ENCODE measurements at regions not wholly inside any gene's neighbourhood (a gene's known extent, or its start where the extent isn't known, plus 50 kb on each side); places are given as distances from the start of the nearest gene placed in this dataset.

DNA sequence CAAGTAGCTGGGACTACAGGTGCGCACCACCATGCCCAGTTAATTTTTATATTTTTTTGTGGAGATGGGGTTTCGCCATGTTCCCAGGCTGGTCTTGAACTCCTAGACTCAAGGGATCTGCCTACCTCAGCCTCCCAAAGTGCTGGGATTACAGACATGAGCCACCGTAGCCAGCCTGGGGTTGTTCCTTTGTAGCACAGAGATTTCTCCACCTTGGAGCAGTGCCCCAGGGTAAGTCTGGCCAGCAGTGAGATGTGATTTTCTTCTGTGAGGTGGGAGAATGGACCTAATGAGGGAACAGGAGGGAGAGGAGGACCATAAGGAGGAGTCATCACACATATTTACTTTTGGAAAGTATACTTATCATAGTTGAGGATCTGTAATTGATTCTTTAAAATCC lies 61.1 kb upstream of the GADD45A start:
- ATAC-seq (no peak), DNase-seq (no peak)
- Mint-ChIP-seq H3K4me3 (no peak overlapping the region), H3K4me1 (no peaks in the 10 kb centered on the region), H3K27ac (no peak overlapping the region), H3K9me3 (peaks cover 0 to 10% (median 0%) of the 10 kb centered on the region in 9 donors), H3K36me3 (no peaks in the 10 kb centered on the region), H3K27me3 (peaks cover 0 to 17% (median 7%) of the 10 kb centered on the region in 5 donors)
- POLR2A ChIA-PET: no interaction called here

DNA sequence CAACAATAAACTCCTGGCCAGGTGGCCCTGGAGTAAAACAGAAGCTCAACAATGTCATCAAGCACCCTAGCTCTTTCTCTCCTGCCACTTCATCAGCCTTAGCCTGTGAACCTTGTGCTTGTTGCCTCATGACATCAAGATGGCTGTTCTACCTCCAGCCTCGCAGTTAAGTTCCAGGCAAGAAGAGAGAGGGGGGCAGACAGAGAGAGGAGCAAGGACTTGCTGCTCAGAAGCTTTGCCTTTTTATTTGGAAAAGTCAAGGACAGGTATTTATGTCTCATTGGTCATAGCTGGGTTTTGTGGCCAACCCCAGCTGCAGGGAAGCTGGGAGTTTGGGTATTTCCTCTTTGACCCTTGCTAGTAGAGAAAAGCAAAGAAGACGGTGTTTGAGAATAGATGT lies 60.3 kb upstream of the GADD45A start:
- H3K36me3 Mint-ChIP-seq: no peaks in the 10 kb centered on the region
- POLR2A ChIA-PET: no interaction called here
- no peak overlapping the region for H3K27ac Mint-ChIP-seq
- ATAC-seq: no peak
- H3K4me1 Mint-ChIP-seq: no peaks in the 10 kb centered on the region
- H3K9me3 Mint-ChIP-seq: peaks cover 0 to 10% (median 0%) of the 10 kb centered on the region in 9 donors
- H3K27me3 Mint-ChIP-seq: peaks cover 0 to 15% (median 4%) of the 10 kb centered on the region in 5 donors
- no peak for DNase-seq
- no peak overlapping the region for H3K4me3 Mint-ChIP-seq

DNA sequence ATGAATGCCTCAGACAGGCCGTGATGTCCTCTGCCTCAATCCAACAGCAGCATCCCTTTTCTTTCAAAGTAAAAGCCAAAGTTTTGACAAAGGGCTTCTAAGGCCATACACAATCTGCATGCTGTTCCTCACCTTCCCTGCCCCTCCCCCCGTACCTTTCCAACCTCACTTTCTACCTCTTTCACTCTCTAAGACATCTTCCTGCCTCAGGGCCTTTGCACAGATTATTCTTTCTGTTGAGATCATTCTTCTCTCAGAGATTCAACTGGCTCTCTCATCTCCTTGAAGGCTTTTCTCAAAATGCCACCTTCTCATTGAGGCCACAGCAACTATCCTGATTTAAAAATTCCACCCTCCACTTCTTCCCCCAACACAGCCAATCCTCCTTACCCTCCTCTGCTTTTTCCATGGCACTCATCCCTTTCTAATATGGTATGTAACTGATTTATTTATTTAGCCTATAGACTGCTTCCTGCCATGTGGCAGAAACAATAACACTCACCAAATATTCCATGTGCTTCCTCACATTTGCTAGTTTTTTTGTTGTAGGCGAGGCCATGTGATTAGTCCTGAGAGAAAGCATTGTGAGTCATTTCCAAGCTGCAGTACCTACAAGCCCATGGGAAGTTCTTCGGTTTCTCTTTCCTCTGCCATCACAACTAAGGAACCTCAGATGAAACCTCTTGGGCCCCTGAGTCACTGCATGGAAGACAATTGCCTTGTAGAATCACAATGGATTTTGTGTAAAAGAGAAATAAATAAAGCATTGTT lies 58.7 kb upstream of the GADD45A start:
- POLR2A ChIA-PET: no interaction called here
- Mint-ChIP-seq H3K36me3 (no peaks in the 10 kb centered on the region), H3K4me1 (no peaks in the 10 kb centered on the region), H3K9me3 (peaks cover 0 to 10% (median 0%) of the 10 kb centered on the region in 9 donors), H3K27me3 (peaks cover 0 to 24% (median 7%) of the 10 kb centered on the region in 5 donors), H3K27ac (no peak overlapping the region), H3K4me3 (no peak overlapping the region)
- no peak for DNase-seq
- no peak for ATAC-seq

DNA sequence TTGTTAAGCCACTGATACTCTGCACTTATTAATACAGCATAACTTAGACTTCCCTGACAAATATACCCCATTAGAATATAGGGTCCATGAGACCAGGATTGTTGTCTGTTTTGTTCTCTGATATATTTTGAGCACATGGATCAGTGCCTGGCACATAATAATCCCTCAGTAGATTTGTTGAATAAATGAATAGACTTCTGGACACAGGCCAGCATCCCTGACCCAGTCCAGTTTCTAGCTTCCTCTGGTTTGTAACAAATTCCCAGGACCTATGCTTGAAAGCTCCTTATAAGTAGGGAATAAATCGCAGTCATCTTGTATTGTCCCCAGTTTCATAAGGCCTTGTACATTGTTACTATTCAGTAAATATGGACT lies 58.2 kb upstream of the GADD45A start:
- H3K36me3 Mint-ChIP-seq: no peaks in the 10 kb centered on the region
- no peak overlapping the region for H3K27ac Mint-ChIP-seq
- H3K9me3 Mint-ChIP-seq: peaks cover 0 to 10% (median 0%) of the 10 kb centered on the region in 9 donors
- POLR2A ChIA-PET: no interaction called here
- DNase-seq (no peak), ATAC-seq (no peak)
- H3K27me3 Mint-ChIP-seq: peaks cover 0 to 24% (median 12%) of the 10 kb centered on the region in 5 donors
- H3K4me1 Mint-ChIP-seq: no peaks in the 10 kb centered on the region
- H3K4me3 Mint-ChIP-seq: no peak overlapping the region

DNA sequence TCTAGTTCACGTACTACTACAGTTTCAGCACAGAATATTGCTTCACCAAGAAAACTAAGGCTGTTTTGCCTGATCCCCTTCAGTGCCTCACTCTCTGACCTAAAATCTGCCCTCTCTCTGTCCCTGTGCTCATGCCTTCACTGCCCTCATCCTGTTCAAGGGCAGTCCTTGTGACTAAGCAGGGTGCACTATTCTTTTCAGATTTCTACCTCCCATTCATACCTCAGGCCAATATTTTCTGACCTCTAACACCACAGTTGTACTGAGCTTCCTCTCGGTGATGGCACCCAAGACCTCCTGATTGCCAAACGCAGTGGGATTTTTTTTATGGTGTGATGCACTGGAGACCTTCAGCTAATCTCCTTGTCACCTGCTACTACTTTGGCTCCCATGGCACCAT lies 57.7 kb upstream of the GADD45A start:
- no peak overlapping the region for H3K4me3 Mint-ChIP-seq
- POLR2A ChIA-PET: no interaction called here
- no peaks in the 10 kb centered on the region for H3K4me1 Mint-ChIP-seq
- no peaks in the 10 kb centered on the region for H3K36me3 Mint-ChIP-seq
- H3K27me3 Mint-ChIP-seq: peaks cover 0 to 24% (median 12%) of the 10 kb centered on the region in 5 donors
- H3K9me3 Mint-ChIP-seq: peaks cover 0 to 10% (median 0%) of the 10 kb centered on the region in 9 donors
- DNase-seq (no peak), ATAC-seq (no peak)
- H3K27ac Mint-ChIP-seq: no peak overlapping the region

DNA sequence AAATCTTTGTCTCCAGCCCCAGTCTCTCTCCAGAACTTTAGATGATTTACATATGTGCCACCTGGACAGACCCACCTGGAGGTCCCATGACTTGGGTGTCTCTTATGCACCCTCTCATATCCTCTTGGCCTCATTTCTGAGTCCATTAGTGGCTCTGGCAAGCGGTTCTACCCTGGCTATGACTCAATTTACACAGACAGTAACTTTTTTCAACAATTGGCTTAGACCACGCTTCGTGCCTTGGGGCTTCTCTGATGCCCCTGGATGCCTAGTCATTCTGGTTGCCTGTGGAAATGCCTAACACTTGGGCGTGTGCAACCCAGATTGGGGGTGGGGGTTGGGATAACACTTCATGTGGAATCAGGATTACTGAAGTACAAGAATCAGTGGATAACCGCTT lies 57.1 kb upstream of the GADD45A start:
- ATAC-seq: no peak
- POLR2A ChIA-PET: no interaction called here
- no peak overlapping the region for H3K27ac Mint-ChIP-seq
- no peaks in the 10 kb centered on the region for H3K4me1 Mint-ChIP-seq
- H3K36me3 Mint-ChIP-seq: no peaks in the 10 kb centered on the region
- H3K4me3 Mint-ChIP-seq: no peak overlapping the region
- no peak for DNase-seq
- peaks cover 2 to 24% (median 12%) of the 10 kb centered on the region in 5 donors for H3K27me3 Mint-ChIP-seq
- H3K9me3 Mint-ChIP-seq: peaks cover 0 to 10% (median 0%) of the 10 kb centered on the region in 9 donors

DNA sequence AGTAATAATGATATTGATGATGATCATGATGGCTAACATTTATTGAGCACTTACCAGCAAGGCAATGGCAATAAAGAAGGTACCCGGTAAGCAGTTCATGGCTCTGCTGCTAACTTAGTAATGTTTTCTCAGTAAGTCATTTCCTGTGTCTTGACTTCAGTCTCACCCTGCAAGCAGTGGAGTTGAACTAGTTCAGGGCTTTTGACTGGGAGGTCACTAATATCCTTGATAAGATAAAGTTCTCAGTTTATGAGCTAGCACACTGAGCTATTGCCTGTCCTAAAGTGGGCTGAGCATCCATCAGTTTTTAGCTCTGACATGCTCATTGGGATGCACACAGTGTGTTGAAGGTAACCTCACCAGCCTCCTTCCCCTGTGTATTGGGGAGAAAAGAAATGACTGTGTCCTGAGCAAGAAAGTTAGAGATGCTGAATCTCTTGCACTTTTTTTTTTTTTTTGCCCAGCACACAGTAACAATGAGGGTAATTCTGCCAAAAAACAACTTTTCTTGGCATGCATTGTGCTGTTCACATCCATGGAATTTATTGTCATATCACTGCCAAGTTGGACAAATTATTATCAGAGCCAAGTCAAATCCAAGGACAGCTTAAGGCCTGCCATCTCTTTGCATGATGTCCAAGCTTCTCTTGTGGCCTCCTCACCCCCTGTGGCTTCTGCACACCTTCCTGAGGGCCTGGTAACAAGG lies 55.5 kb upstream of the GADD45A start:
- no peak overlapping the region for H3K27ac Mint-ChIP-seq
- ATAC-seq: no peak
- H3K36me3 Mint-ChIP-seq: no peaks in the 10 kb centered on the region
- no peak overlapping the region for H3K4me3 Mint-ChIP-seq
- no peak for DNase-seq
- H3K4me1 Mint-ChIP-seq: peaks cover 0 to 1% (median under 1%) of the 10 kb centered on the region in 4 donors
- peaks cover 0 to 10% (median 0%) of the 10 kb centered on the region in 9 donors for H3K9me3 Mint-ChIP-seq
- H3K27me3 Mint-ChIP-seq: peaks cover 4 to 24% (median 10%) of the 10 kb centered on the region in 5 donors
- POLR2A ChIA-PET: no interaction called here

DNA sequence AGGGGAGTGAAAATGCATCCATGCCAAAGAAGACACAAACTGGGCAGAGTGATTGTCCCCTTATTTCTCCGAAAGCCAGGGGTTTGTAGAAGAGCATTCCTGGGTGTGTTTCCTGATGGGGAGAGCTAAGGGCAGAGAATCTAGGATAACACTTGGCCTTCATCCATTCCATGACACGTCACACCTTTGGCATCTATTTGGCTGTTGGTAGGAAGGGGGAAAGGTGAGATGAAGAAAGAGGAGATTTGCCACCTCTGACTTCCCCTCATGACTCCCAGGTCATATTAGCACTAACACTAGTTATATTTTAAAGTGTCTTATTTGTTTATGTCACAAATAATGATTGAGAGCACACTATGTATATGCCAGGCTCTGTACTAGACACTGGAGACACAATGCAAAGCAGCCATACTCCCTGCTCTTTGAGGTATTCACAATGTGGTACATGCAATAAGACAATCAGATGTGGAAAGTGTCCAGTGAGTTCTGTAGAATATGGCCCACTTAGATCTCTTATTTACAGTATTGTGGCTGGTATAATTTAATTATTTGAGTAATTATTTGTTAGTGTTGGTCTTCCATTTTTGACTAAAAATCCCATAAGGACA lies 54.5 kb upstream of the GADD45A start:
- DNase-seq (no peak), ATAC-seq (no peak)
- POLR2A ChIA-PET: no interaction called here
- Mint-ChIP-seq H3K27me3 (peaks cover 4 to 26% (median 10%) of the 10 kb centered on the region in 5 donors), H3K9me3 (peaks cover 0 to 10% (median 0%) of the 10 kb centered on the region in 9 donors), H3K36me3 (no peaks in the 10 kb centered on the region), H3K4me1 (peaks cover 3 to 12% (median 10%) of the 10 kb centered on the region in 4 donors), H3K27ac (no peak overlapping the region), H3K4me3 (no peak overlapping the region)

DNA sequence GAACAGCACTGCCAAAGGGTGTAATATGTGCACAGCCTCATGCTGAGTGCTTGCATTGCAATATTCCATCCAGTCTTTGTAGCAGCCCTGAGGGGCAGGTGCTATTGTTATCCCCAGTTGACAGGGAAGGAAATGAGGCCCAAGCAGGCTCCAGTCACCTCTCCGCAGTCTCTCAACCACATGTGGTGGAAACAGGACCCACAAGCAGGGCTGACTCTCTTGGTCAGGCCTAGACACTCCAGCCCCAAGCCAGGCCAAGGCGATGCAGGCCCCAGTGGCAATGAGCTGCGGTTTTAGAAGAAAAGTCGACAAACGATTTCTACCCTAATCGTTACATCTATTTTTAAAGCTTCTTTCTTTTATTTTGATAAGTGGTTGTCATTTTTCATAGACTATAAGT lies 52.6 kb upstream of the GADD45A start:
- H3K4me1 Mint-ChIP-seq: peaks cover 6 to 18% (median 15%) of the 10 kb centered on the region in 4 donors
- H3K4me3 Mint-ChIP-seq: no peak overlapping the region
- H3K9me3 Mint-ChIP-seq: no peaks in the 10 kb centered on the region
- peaks cover 4 to 32% (median 10%) of the 10 kb centered on the region in 5 donors for H3K27me3 Mint-ChIP-seq
- ATAC-seq (no peak), DNase-seq (no peak)
- POLR2A ChIA-PET: no interaction called here
- no peak overlapping the region for H3K27ac Mint-ChIP-seq
- no peaks in the 10 kb centered on the region for H3K36me3 Mint-ChIP-seq

DNA sequence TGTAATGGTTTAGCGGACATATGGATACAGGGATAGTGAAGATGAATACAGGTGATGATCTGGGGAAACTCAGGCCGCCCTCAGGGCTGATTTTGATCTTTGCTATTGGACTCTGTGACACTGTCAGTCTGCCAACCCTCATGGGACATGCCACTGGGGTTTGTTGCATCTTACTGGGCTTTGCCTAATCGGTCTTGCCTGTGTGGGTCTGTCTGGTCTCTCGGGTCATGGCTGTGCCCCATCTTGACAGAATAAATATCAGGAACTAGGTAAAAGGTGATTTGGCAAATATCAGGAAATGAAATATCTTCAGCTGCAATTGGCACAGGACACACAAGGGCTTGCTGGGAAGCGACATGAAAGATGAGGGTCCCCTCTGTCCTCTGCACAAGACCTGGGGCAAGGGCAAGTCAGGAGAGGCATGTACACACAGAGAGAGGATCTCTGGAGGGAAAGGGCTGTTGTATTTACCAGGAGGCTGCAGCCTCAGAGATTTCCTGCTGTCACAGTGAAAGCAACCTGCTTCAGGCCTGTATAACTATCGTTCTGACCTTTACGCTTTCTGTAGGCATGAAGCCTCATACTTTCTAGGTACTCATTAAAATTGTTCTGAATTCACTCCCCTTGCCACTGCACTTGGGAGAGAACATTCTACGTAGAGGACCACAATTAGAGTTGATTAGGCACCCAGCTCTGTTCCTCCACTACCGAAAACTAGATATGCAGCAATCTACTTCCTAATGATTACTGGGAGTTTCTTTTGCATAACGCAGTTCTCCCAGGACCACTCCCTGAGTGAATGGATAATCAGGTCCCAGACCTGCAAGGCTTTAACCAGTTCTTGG lies 52.0 kb upstream of the GADD45A start:
- DNase-seq: no peak
- H3K36me3 Mint-ChIP-seq: no peaks in the 10 kb centered on the region
- POLR2A ChIA-PET: no interaction called here
- peaks cover 6 to 18% (median 15%) of the 10 kb centered on the region in 4 donors for H3K4me1 Mint-ChIP-seq
- no peak for ATAC-seq
- no peak overlapping the region for H3K27ac Mint-ChIP-seq
- H3K27me3 Mint-ChIP-seq: peaks cover 4 to 32% (median 10%) of the 10 kb centered on the region in 5 donors
- H3K9me3 Mint-ChIP-seq: no peaks in the 10 kb centered on the region
- peak overlapping the region in 1 of 10 donors; percentile 29 for H3K4me3 Mint-ChIP-seq

DNA sequence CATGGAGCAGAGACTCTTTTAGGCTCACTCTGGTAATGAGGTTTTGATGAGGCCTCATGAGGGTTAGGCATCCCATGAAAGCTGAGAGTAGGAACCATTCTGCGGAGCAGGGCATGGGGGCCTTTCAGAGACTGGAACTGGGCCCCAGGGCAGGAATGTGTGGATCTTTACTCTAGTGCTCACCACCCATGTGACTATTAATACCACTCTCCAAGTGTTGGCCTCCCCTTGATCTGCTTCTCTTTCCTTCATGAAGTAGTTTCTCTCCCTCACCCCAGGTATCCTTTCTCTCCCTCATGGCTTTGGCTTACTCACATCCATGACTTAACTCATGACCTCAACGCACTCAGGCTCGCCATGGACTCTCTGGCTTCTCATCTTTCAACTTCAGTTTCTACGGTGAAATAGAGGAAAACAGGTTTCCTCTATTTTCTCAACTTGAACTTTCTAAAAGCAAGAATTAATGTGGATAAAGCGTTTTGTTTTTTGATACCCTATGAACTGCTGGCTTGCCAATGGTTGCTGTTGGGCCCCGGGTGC lies 50.5 kb upstream of the GADD45A start:
- Mint-ChIP-seq H3K4me1 (peaks cover 8 to 18% (median 15%) of the 10 kb centered on the region in 4 donors), H3K36me3 (no peaks in the 10 kb centered on the region), H3K9me3 (no peaks in the 10 kb centered on the region), H3K27ac (peak overlapping the region in 1 of 10 donors; percentile 4), H3K4me3 (no peak overlapping the region), H3K27me3 (peaks cover 3 to 23% (median 8%) of the 10 kb centered on the region in 5 donors)
- POLR2A ChIA-PET: no interaction called here
- ATAC-seq (no peak), DNase-seq (no peak)

DNA sequence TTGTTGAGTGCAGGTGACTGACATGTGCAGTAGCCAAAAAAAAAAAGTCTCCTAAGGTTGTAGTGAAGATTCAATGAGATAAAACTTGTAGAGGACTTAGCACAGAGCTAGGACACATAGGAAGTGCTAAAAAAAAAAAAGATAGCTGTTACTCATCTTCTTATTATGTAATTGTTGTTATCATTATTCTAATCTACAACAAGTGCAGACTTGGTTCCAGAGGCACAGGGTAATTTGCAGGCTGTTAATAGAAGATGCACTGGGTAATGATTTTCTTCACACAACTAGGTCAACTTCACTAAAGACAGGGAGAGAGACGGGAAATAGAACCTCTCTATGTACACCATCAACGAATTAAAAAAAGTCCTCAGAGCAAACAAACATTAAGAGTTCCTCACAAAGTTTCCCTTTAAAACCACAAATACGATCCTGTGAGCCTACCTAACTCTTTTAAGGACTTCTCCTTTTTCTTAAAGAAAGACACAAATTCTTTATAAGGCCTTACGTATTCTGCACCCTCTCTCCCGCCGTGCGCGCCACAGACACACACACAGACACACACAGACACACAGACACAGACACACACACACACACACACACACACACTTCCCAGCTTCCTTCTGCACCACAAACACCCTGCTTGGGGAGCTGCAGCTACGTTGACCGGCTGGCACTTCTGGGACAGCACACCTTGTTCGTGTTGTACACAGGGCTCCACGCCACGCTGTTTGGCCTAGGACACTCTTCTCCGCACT lies 49.8 kb upstream of the GADD45A start:
- no peak overlapping the region for H3K27ac Mint-ChIP-seq
- no peak overlapping the region for H3K4me3 Mint-ChIP-seq
- POLR2A ChIA-PET: no interaction called here
- H3K36me3 Mint-ChIP-seq: no peaks in the 10 kb centered on the region
- no peaks in the 10 kb centered on the region for H3K9me3 Mint-ChIP-seq
- no peak for ATAC-seq
- no peak for DNase-seq
- H3K4me1 Mint-ChIP-seq: peaks cover 8 to 18% (median 15%) of the 10 kb centered on the region in 4 donors
- H3K27me3 Mint-ChIP-seq: peaks cover under 1 to 18% (median 4%) of the 10 kb centered on the region in 5 donors
